Chondrocyte (in vitro differentiated cells): ENCODE measurements at regions not wholly inside any gene's neighbourhood (a gene's known extent, or its start where the extent isn't known, plus 50 kb on each side); places are given as distances from the start of the nearest gene placed in this dataset.

Experiments
- DNase-seq: peaks from one replicate; pipeline ENCODE4 v3.0.0; 2021; ENCODE audit warnings: mixed read lengths, low spot score
- H3K27ac Mint-ChIP-seq: one replicate; pipeline ENCODE4 v1.8.0; 2021; ENCODE audit warnings: mild to moderate bottlenecking, moderate library complexity, mixed read lengths; ENCODE audit not compliant: unreplicated experiment
- H3K27me3 Mint-ChIP-seq: 2 replicates; pipeline ENCODE4 v1.8.0; 2021; ENCODE audit warnings: low read depth, mixed read lengths
- H3K36me3 Mint-ChIP-seq: 2 replicates; pipeline ENCODE4 v1.8.0; 2021; ENCODE audit warnings: low read depth, mixed read lengths
- H3K4me1 Mint-ChIP-seq: 2 replicates; pipeline ENCODE4 v1.8.0; 2021; ENCODE audit warnings: low read depth, mild to moderate bottlenecking, mixed read lengths
- H3K4me3 Mint-ChIP-seq: one replicate; pipeline ENCODE4 v1.8.0; 2021; ENCODE audit warnings: mild to moderate bottlenecking, moderate library complexity, mixed read lengths; ENCODE audit not compliant: unreplicated experiment
- H3K9me3 Mint-ChIP-seq: 2 replicates; pipeline ENCODE4 v1.8.0; 2021; ENCODE audit warnings: low read depth, mixed read lengths
- TF ChIP-seq, protein P1 (sequence below): fragments of 200-600 bp; sonication (generic); IDR thresholded peaks from 2 replicates; pipeline ENCODE4 v1.5.0; 2021; ENCODE audit warnings: antibody characterized with exemption, mild to moderate bottlenecking, moderate library complexity

DNA sequence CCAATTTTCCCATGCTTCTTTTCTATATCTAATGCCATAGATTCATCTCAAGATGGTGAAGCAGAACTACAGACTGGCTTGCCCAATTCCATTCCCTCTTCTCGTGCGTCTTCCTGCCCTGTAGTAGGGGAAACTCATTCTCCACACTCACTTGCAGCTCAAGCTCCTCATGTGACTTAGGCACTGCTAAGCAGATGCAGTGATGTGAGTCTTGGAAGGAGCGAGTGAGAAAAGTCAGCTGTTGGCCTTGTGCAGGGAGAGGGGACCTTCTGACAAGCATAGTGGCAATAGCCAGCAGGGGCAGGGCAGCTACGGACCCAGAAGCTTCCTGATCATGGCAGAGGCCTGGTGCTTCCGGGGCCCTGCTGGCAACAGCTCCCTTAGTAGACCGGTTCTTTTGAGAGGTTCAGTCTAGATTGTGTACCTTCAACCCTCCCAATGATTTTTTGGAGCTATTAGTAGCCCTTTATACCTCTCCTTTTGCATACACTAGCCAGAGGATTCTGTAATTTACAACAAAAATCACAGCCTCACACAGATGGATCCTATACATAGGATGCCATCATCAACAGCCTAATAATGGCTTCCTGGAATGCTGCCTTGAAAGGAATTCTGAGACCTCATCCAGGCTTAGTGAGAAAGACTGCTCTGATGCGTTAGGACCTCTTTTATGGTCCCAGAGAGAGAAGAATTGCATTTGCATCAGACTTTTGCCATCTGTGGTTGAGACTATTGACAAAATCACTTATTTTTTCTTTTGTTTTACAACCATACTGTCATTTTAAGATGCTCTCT, 121.5 kb upstream of the RIPOR2 start:
- peaks cover 30% of the 10 kb centered on the region for H3K4me1 Mint-ChIP-seq
- peaks cover 2% of the 10 kb centered on the region for H3K36me3 Mint-ChIP-seq
- H3K4me3 Mint-ChIP-seq, result no peak overlapping the region
- no peaks in the 10 kb centered on the region for H3K27me3 Mint-ChIP-seq
- no peaks in the 10 kb centered on the region for H3K9me3 Mint-ChIP-seq
- DNase-seq, result no peak
- no peak overlapping the region for H3K27ac Mint-ChIP-seq
- TF ChIP-seq, protein P1, sequence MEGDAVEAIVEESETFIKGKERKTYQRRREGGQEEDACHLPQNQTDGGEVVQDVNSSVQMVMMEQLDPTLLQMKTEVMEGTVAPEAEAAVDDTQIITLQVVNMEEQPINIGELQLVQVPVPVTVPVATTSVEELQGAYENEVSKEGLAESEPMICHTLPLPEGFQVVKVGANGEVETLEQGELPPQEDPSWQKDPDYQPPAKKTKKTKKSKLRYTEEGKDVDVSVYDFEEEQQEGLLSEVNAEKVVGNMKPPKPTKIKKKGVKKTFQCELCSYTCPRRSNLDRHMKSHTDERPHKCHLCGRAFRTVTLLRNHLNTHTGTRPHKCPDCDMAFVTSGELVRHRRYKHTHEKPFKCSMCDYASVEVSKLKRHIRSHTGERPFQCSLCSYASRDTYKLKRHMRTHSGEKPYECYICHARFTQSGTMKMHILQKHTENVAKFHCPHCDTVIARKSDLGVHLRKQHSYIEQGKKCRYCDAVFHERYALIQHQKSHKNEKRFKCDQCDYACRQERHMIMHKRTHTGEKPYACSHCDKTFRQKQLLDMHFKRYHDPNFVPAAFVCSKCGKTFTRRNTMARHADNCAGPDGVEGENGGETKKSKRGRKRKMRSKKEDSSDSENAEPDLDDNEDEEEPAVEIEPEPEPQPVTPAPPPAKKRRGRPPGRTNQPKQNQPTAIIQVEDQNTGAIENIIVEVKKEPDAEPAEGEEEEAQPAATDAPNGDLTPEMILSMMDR, result no peak

- TF ChIP-seq, protein P1, result no peak
- Mint-ChIP-seq H3K4me3 (no peak overlapping the region), H3K36me3 (peaks cover 2% of the 10 kb centered on the region), H3K27me3 (no peaks in the 10 kb centered on the region), H3K4me1 (peaks cover 40% of the 10 kb centered on the region), H3K9me3 (no peaks in the 10 kb centered on the region), H3K27ac (no peak overlapping the region)
- DNase-seq, result no peak
These were observed 122.7 kb upstream of the RIPOR2 start for GRCh38 chr6:25058441-25058840.

DNA sequence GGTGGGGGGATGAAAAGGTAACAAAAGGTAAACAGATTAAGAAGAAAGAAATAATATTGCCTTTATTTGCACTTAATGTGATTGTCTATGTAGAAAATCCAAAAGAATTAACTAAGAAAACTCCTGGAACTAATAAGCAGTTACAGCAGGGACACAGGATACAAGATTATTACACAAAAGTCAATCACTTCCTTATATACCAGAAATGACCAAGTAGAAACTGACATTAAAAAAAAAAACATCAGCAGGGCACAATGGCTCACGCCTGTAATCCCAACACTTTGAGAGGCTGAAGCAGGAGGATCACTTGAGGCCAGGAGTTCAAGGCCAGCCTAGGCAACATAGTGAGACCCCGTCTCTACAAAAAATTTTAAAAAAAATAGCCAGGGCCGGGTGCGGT, 123.2 kb upstream of the RIPOR2 start:
- TF ChIP-seq, protein P1, result no peak
- DNase-seq, result no peak
- H3K9me3 Mint-ChIP-seq, result no peaks in the 10 kb centered on the region
- no peaks in the 10 kb centered on the region for H3K27me3 Mint-ChIP-seq
- H3K4me1 Mint-ChIP-seq, result peaks cover 36% of the 10 kb centered on the region
- no peak overlapping the region for H3K4me3 Mint-ChIP-seq
- no peak overlapping the region for H3K27ac Mint-ChIP-seq
- peaks cover 2% of the 10 kb centered on the region for H3K36me3 Mint-ChIP-seq

GRCh38 chr6:25060522-25060921, 124.8 kb upstream of the RIPOR2 start:
- no peaks in the 10 kb centered on the region for H3K9me3 Mint-ChIP-seq
- peaks cover 2% of the 10 kb centered on the region for H3K36me3 Mint-ChIP-seq
- no peak for DNase-seq
- H3K4me1 Mint-ChIP-seq, result peaks cover 30% of the 10 kb centered on the region
- no peak overlapping the region for H3K27ac Mint-ChIP-seq
- TF ChIP-seq, protein P1, result no peak
- H3K4me3 Mint-ChIP-seq, result no peak overlapping the region
- no peaks in the 10 kb centered on the region for H3K27me3 Mint-ChIP-seq

- DNase-seq, result no peak
- Mint-ChIP-seq H3K27ac (peak overlapping the region; percentile 85), H3K27me3 (no peaks in the 10 kb centered on the region), H3K4me3 (no peak overlapping the region), H3K36me3 (no peaks in the 10 kb centered on the region), H3K9me3 (no peaks in the 10 kb centered on the region), H3K4me1 (peaks cover 31% of the 10 kb centered on the region)
- TF ChIP-seq, protein P1, result no peak
These were observed 125.7 kb upstream of the RIPOR2 start for GRCh38 chr6:25061289-25061936.
